NCI-H2107 treated with DMSO at 0.1 percent for 48 hours (cell line): ENCODE measurements at regions not wholly inside any gene's neighbourhood (a gene's known extent, or its start where the extent isn't known, plus 50 kb on each side); places are given as distances from the start of the nearest gene placed in this dataset.
"Not testable (repeated sequence)": the region's sequence is repeated elsewhere in the genome, so short reads cannot be mapped to it uniquely, and the experiment has no call there.

Experiments used
- DNase-seq: peaks from one replicate; lab custom pipeline; 2025; ENCODE audit not compliant: unreplicated experiment; lab: John Stamatoyannopoulos, UW

GRCh38 chr3:177449360-177450006 is 252.2 kb upstream of the TBL1XR1 start:
- no peak for DNase-seq

DNA sequence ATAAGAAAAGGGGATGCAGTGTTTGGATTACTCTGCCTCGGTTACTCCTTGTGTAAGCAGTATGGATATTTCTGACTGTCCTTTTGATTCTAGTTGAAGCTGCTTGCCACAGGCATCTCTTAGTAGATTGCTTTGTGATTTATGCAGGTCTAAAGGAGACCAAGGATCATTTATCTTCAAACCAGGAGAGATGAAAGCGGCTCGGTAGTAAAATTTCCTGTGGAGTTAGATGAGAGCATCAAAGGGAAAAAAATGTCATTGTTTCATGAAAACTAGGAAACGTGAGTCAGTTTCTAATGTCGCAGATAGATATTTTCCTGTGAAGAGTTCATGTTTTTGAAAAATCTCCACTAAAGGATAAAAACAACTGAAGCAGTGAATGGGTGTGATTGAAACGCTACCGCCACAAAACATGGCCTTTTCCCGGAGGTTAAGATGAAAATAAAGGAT is 254.0 kb upstream of the TBL1XR1 start:
- no peak for DNase-seq

DNA sequence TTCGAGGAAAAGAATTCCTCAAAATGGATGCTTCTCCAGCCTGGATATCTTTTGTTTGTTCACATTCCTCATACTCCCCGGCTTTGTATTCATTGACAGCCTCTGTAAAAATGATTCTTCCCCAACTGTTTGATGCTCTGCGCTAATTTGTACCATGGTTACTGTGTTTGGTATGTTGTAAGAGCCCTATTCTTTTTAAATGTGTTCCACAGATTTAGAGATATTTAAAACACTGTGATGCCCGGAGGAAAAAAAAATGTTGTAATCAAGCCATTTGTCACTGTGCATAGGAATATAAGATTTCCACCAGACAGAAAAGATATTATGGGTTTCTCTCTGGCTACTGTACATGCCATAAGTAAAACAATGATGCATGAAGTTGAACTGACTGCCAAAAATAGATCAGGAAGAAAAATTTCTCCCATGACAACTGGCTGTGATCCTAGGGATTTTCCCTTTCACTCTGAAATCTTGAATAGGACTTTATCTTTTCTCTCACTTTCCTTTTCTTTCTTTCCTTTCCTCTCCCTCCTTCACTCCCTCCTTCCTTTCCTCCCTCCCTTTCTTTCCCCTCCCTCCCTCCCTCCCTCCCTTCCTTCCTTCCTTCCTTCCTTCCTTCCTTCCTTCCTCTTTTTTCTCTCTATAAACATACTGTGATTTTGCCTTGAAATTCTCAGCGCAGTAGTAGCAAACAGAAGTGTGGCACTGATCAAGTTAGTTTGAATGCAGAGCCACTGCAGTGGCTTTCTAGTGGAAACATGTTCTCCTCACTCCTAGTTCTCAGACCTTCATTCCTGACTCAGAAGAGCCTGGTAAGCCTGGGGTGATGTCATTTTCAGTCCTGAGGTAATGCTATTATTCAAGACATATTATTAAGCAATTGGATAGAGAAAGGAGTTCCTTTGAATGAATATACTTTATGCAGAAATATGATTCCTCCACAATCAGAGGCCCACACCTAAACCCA is 254.9 kb upstream of the TBL1XR1 start:
- DNase-seq, result no peak

- no peak for DNase-seq
These were observed 255.7 kb upstream of the TBL1XR1 start for GRCh38 chr3:177452831-177453450.

DNA sequence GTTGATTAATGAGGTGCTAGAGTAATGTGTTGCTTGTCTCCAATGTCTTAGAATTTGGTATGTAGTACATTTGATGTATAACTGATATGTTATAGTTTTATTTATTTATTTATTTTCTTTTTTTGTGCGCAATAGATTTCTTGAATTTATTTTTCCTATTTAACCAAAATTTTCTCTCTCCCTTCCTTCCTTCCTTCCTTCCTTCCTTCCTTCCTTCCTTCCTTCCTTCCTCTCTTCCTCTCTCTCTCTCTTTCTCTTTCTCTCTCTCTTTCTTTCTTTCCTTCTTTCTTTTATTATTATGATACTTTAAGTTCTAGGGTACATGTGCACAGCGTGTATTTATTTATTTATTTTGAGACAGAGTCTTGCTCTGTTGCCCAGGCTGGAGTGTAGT is 256.2 kb upstream of the TBL1XR1 start:
- DNase-seq, result no peak

- DNase-seq, result not testable (repeated sequence)
These were observed 259.9 kb upstream of the TBL1XR1 start for GRCh38 chr3:177457204-177457603.

DNA sequence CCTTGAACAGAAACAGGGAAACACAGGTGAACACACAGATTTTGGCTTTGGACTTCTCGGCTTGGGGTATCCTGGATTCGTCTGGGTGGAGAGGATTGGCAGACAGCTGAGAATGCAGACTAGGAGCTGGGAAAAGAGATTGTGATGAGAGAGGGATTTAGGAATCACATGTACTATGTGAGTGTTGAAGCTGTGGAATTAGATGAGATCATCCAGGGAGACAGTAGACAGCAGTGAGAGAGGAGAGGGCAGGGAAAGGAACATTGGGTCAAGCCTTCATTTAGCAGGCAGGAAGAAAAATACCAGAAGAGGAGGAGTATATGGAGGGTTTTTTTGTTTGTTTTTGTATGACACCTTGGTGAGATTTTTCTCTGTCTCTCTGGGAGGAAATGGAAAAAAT is 262.1 kb upstream of the TBL1XR1 start:
- no peak for DNase-seq

GRCh38 chr3:177460047-177460446 is 262.8 kb upstream of the TBL1XR1 start:
- DNase-seq, result no peak

DNA sequence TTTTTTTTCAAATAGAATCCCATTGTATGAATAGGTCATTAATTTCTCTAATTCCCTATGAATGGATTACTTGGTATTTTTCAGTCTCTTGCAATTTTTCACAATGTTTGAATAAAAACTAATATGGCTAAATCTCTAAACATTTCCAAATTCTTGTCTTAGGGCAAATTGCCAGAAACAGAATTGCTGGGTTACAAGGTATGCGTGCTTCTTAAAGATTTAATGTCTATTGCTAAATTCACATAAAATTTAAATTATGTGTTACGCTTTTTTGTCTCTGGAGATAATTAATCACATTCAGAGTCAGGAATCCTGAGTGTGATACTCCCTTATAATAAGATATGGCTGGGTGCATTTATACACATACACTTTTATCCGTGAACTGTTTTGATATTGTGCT is 264.5 kb upstream of the TBL1XR1 start:
- no peak for DNase-seq

DNA sequence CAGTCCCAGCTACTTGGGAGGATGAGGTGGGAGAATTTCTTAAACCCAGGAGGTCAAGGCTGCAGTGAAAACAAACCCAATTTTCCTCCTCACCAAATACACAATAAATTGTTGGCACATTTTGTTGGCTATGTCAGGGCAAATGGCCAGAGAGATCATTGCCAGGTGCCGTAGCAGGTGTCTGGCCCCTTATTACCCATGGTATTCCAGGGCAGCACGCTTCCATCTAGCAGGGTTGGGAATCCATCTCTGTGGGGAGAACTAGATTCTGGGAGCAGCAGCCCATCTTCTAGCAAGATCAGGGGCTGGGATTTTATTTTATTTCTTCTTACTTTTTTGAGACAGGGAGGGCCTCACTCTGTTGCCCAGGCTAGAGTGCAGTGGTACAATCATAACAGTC is 266.1 kb upstream of the TBL1XR1 start:
- DNase-seq, result not testable (repeated sequence)

GRCh38 chr3:177463863-177464262 is 266.6 kb upstream of the TBL1XR1 start:
- no peak for DNase-seq

GRCh38 chr3:177464392-177465256 is 267.3 kb upstream of the TBL1XR1 start:
- no peak for DNase-seq

GRCh38 chr3:177465257-177465642 is 268.0 kb upstream of the TBL1XR1 start:
- DNase-seq, result no peak

GRCh38 chr3:177466074-177466473 is 268.8 kb upstream of the TBL1XR1 start:
- no peak for DNase-seq

DNA sequence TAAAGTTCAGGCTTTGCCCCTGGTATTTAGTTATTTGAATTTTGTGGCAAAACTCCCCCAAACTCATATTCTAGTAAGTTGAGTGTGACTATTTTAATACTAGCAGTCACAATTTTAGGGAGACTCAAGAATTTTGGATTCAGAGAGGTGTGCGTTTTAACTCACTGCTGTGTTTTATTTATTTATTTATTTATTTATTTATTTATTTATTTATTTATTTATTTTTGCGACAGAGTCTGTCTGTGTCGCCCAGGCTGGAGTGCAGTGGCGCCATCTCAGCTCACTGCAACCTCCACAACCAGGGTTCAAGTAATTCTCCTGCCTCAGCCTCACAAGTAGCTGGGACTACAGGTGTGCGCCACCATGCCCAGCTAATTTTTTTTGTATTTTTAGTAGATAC is 269.3 kb upstream of the TBL1XR1 start:
- not testable (repeated sequence) for DNase-seq

- DNase-seq, result no peak
These were observed 270.1 kb upstream of the TBL1XR1 start for GRCh38 chr3:177467247-177467985.

GRCh38 chr3:177468331-177468730 is 271.0 kb upstream of the TBL1XR1 start:
- no peak for DNase-seq

DNA sequence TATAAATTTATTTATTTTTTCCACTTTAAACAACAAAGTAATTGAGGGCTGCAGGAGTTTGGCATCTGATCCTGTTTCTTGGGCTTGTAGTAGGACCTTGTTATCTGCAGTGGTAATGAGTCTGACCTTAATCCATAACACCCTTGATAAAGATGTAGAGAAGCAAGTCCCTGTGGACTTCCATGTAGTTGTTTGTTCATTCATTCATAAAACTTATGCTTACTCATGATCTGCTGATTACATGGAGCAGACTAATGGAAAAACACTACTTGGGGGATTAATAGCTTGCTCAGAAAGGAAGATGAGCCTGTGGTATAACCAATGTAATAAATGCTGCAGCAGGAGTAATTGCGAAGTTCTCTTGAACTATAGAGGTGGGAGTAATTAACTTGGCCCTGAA is 271.5 kb upstream of the TBL1XR1 start:
- no peak for DNase-seq

DNA sequence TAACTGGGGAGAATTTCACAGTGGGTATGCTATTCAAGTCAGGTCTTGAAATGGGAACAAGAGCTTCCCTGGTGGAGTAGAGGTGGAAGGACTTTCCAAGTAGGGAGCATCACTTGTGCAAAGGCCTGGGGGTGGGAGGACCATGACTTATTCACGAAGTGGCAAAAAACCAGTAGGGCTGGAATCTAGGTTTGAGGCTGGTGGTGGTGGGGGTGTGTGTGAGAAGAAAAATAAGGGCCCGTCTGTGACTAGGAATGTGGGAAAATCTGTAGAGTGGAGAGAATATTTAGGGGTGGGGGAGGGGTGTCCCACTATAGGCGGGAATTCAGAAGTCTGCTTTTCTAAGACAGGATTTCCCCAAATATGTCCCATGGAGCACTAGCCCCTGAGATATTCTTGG is 271.9 kb upstream of the TBL1XR1 start:
- no peak for DNase-seq
